ENCODE measurements at regions not wholly inside any gene's neighbourhood (a gene's known extent, or its start where the extent isn't known, plus 50 kb on each side); places are given as distances from the start of the nearest gene placed in this dataset.

DNA sequence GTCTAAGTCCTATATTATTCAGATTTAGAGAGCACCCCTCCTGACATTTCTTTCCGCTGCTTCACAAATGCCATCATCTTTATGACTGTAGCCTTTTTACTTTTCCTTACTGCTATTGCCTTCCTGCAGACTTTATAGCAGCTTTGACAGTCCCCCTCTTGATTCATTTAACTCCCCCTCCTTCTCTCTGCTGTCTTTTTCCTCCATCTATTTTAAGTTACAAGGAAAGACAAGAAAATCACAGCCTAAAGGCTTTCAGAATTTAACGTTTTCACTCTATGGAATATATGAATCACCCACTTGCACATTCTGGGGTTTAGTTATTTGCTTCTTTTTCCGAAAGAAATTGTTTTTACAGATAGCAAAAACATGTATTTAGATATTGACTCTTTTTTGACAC, 183.4 kb upstream of the SETBP1 start:
- DNase-seq (ENCODE audit: insufficient read length, low spot score) = no peak
- no peak for FAIRE-seq
- TF ChIP-seq, protein P1, sequence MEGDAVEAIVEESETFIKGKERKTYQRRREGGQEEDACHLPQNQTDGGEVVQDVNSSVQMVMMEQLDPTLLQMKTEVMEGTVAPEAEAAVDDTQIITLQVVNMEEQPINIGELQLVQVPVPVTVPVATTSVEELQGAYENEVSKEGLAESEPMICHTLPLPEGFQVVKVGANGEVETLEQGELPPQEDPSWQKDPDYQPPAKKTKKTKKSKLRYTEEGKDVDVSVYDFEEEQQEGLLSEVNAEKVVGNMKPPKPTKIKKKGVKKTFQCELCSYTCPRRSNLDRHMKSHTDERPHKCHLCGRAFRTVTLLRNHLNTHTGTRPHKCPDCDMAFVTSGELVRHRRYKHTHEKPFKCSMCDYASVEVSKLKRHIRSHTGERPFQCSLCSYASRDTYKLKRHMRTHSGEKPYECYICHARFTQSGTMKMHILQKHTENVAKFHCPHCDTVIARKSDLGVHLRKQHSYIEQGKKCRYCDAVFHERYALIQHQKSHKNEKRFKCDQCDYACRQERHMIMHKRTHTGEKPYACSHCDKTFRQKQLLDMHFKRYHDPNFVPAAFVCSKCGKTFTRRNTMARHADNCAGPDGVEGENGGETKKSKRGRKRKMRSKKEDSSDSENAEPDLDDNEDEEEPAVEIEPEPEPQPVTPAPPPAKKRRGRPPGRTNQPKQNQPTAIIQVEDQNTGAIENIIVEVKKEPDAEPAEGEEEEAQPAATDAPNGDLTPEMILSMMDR (IDR thresholded peaks at IDR 0.05; ENCODE audit: insufficient read depth, missing control alignments) = no peak

DNA sequence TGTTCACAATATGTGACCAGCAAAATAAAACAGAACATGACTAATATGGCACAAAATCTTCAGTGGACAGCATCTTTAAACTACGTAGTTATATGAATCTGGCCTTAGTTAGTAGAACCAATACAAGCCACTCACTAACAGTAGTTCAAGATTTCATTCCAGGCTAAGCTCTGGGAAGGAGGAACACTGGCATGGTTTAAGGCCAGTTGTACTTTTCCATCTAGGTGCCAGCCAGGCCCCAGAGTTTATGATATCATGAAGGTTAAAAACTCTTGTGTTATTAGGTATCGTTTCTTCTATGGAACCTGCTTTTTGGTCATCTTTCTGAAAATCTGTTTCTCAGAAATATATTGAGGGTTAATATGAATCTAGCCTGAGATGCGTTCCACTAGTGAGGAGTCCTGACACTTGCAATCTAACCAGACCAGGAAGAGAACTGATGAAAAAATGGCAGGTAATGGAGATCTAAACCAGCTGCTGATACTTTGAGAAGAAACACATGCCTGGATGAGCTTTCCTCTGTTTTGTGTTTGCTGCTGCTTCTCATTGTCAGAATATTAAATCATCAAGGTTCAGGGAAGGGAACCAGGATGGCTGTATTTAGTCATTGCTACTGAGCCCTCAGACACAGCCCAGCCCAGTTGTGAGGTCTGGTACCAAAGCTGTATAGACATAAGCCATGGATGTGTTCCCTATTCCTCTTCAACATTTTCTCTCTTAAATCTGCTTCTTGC, 182.8 kb upstream of the SETBP1 start:
- DNase-seq (ENCODE audit: insufficient read length, low spot score) (no peak), FAIRE-seq (no peak)

DNA sequence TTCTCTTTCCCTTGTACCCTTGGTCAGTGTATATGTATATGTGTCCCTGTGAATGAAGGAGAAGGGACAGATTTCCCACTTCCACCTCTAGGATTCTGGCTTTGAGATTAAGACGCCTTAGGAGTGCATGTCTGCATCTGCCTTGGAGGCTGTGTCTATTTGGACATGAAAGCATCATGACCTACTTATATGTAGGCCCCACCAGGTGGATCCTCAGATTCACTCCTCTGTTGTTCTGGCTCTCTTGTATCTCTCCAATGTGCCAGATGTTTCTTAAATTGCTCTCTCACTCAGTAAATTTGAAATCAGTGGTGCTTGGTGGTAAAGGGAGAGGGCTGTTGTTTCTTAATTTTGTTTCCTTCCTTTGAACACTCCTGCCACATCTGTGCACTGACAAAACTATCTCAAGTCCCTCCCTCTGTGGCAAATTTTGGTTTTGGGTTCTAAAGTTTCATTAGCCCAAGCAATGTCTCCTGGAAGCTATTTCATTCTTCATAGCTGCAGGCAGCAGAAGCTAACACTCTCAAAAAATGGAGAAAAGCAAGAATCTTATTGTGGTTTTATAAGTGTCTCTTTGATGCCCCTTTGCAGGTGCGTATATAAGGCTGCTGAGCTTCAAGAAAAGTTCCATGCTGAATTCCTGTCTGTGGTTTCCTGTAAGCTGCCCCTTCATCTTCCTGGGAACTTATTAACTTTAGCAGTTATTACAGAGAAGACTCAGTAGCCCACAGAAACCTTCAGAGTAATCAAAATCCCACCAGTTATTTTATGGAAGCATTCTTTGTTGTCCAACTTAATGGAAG, 179.7 kb upstream of the SETBP1 start:
- TF ChIP-seq, protein P1 (IDR thresholded peaks at IDR 0.05; ENCODE audit: insufficient read depth, missing control alignments) = no peak
- FAIRE-seq (no peak), DNase-seq (ENCODE audit: insufficient read length, low spot score) (no peak)

More for the DNA sequence above, 182.8 kb upstream of the SETBP1 start:
- TF ChIP-seq, protein P1 (IDR thresholded peaks at IDR 0.05; ENCODE audit: insufficient read depth, missing control alignments) = no peak

DNA sequence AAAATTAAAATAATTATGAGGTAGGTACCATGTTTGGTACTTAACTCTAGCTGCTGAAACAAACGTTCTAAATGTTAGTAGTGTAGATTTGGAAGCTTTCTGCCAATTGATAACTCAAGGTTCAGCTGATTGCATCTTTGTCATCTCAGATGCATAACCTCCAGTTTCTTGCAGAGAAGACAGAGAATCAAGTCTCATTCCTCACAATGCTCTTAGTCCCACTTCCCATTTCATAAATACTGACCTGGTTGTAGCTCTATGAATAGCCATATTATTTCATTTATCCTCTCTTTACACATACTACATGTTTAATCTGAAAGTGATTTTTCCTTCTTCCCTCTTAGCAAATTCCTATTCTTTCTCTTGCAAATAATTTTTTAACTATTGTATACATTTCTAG, 178.5 kb upstream of the SETBP1 start:
- DNase-seq (ENCODE audit: insufficient read length, low spot score) = no peak
- FAIRE-seq = no peak
- TF ChIP-seq, protein P1 (IDR thresholded peaks at IDR 0.05; ENCODE audit: insufficient read depth, missing control alignments) = no peak

DNA sequence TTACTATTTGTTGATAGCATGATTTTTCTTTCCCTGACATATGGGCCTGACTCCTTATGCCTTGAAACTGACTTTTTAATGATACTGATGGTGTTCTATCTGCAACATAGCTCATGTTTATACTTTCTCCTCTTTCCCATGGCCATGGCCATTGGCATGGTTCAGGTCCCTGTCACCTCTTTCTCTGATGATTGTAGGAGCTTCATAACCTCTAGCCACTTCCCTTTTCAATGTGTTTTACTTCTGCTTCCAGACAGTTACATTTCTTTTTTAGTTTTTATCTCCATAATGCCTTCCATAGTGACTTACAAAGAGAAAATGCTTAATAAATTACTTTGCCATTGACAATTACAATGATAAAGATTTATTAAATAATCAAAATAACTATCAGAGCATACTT, 177.9 kb upstream of the SETBP1 start:
- FAIRE-seq = no peak
- no peak for DNase-seq (ENCODE audit: insufficient read length, low spot score)
- TF ChIP-seq, protein P1 (IDR thresholded peaks at IDR 0.05; ENCODE audit: insufficient read depth, missing control alignments) = no peak

DNA sequence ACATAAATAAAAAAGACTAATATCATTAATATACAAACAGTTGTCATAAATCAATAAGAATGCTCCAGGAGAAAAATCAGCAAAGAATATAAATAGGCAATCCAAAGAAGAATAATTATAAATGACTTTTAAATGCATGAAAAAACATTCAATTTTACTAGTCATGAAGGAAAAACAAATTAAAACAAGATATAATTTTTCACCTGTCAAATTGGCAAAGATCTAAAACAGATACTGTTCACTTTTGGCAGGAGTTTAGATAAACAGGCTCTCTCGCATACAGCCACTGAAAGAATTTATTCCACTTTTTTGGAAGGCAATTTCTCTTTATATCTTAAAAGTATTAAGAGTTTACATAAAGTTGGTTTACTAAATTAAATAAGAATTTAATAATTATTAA, 176.8 kb upstream of the SETBP1 start:
- TF ChIP-seq, protein P1 (IDR thresholded peaks at IDR 0.05; ENCODE audit: insufficient read depth, missing control alignments) = no peak
- no peak for DNase-seq (ENCODE audit: insufficient read length, low spot score)
- FAIRE-seq = no peak

Data from D721Med (cell line).